Tibial nerve (tissue), 4 donors: ENCODE measurements at regions not wholly inside any gene's neighbourhood (a gene's known extent, or its start where the extent isn't known, plus 50 kb on each side); places are given as distances from the start of the nearest gene placed in this dataset.

Source experiments
- EP300 ChIP-seq, 2 donors: sonication (generic); formaldehyde crosslinking; IDR thresholded peaks; one replicate each; pipeline ENCODE4 v1.6.1; 2017; ENCODE audit warnings: antibody characterized with exemption in 2 of 2, mild to moderate bottlenecking in 1 of 2
- POLR2A ChIP-seq, 2 donors: fragments of 450-650 bp; IDR thresholded peaks; one replicate each; pipeline ENCODE4 v1.6.1; 2017; ENCODE audit warnings: antibody characterized with exemption in 2 of 2, mild to moderate bottlenecking in 2 of 2, moderate library complexity in 2 of 2
- TF ChIP-seq, protein P1 (sequence below), 5 experiments: fragments of 200-600 bp in 3 of 5; fragments of 450-650 bp in 2 of 5; sonication (generic) in 3 of 5; IDR thresholded peaks; one replicate each; pipeline ENCODE4 v1.5.1; 2016 to 2019; ENCODE audit warnings: antibody characterized with exemption in 5 of 5, mild to moderate bottlenecking in 3 of 5, moderate library complexity in 2 of 5

DNA sequence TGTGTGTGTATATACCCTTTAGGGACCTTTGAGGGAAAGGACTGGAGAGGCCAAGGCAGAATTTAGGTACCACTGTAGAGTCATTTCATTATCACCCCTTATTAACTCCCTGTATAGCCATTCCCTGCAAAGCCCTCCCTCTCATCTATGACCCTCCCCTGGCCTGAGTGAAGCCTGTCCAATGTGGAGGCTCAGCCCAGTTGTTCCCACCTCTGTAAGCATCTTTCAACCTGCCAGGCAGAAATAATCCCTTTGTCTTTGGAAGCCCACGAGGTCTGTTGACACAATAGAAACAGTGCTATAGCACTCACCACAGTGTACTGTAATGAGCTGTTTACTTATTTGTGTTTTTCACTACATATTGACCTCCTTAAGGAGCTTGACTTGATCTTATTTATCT lies 88.5 kb upstream of the SEMA6A start:
- TF ChIP-seq POLR2A (IDR thresholded peaks at IDR 0.05) (no peak), EP300 (IDR thresholded peaks at IDR 0.05) (no peak)
- TF ChIP-seq, protein P1, sequence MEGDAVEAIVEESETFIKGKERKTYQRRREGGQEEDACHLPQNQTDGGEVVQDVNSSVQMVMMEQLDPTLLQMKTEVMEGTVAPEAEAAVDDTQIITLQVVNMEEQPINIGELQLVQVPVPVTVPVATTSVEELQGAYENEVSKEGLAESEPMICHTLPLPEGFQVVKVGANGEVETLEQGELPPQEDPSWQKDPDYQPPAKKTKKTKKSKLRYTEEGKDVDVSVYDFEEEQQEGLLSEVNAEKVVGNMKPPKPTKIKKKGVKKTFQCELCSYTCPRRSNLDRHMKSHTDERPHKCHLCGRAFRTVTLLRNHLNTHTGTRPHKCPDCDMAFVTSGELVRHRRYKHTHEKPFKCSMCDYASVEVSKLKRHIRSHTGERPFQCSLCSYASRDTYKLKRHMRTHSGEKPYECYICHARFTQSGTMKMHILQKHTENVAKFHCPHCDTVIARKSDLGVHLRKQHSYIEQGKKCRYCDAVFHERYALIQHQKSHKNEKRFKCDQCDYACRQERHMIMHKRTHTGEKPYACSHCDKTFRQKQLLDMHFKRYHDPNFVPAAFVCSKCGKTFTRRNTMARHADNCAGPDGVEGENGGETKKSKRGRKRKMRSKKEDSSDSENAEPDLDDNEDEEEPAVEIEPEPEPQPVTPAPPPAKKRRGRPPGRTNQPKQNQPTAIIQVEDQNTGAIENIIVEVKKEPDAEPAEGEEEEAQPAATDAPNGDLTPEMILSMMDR (IDR thresholded peaks at IDR 0.05) = no peak
